DMS53 treated with DMSO at 0.1 percent for 48 hours (cell line): ENCODE measurements at regions not wholly inside any gene's neighbourhood (a gene's known extent, or its start where the extent isn't known, plus 50 kb on each side); places are given as distances from the start of the nearest gene placed in this dataset.
"Not testable (repeated sequence)": the region's sequence is repeated elsewhere in the genome, so short reads cannot be mapped to it uniquely, and the experiment has no call there.

Source experiments
- DNase-seq: peaks from one replicate; lab custom pipeline; 2025; ENCODE audit not compliant: unreplicated experiment; lab: John Stamatoyannopoulos, UW

GRCh38 chr4:22630161-22630975, 62.4 kb upstream of the GBA3 start:
- DNase-seq: not testable (repeated sequence)

GRCh38 chr4:22631167-22631566, 61.6 kb upstream of the GBA3 start:
- DNase-seq: not testable (repeated sequence)

- no peak for DNase-seq
Measured at GRCh38 chr4:22634541-22635181, 58.1 kb upstream of the GBA3 start.

GRCh38 chr4:22635182-22635549, 57.6 kb upstream of the GBA3 start:
- DNase-seq: not testable (repeated sequence)

- DNase-seq: no peak
Measured at GRCh38 chr4:22635692-22636091, 57.0 kb upstream of the GBA3 start.

GRCh38 chr4:22637306-22637705, 55.4 kb upstream of the GBA3 start:
- no peak for DNase-seq
